WI38 (cell line): ENCODE measurements at regions not wholly inside any gene's neighbourhood (a gene's known extent, or its start where the extent isn't known, plus 50 kb on each side); places are given as distances from the start of the nearest gene placed in this dataset.

Experiments used
- H3K4me3 ChIP-seq: 2 replicates; pipeline ENCODE4 v1.5.1; 2011; ENCODE audit warnings: low read depth, mild to moderate bottlenecking, control low read depth, low read length
- CTCF ChIP-seq: IDR thresholded peaks from 2 replicates; pipeline ENCODE4 v1.5.1; 2012; ENCODE audit warnings: low read depth, mild to moderate bottlenecking, control low read depth, low read length

GRCh38 chr2:105584435-105585010, 160.2 kb upstream of the NCK2 start:
- no peak overlapping the region for H3K4me3 ChIP-seq
- TF ChIP-seq CTCF = no peak

DNA sequence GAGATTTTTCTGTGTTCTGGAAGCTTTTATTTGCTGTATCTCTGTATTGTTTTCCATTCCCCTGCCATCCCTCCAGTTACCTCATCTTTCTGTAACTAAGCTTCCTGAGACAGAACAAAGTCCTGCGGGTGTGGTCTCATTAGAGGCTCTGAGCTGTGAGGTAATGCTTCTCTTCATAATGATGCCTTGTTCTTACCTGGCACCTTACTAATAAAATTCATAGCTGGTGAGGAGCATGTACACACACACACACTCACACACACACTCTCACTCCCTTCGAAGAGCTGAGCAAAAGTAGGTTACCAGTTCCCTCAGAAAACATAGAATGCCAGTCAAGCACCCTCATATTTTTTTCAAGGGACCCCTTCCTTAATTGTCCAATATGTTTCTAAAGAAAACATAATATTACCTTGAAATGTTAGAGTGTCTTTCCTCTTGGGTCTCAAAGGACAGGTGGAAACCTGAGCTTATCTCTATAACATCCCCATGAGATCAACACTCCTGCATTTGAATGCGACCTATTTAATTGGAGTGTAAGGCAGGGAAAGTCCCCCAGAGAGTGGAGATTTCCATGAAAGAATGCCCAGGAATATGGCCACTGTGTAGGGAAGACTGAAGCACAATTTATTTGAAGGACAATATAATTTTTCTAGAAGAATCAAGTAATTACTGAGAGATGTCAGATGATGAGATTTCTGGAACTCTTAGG, 161.6 kb upstream of the NCK2 start:
- TF ChIP-seq CTCF = no peak

DNA sequence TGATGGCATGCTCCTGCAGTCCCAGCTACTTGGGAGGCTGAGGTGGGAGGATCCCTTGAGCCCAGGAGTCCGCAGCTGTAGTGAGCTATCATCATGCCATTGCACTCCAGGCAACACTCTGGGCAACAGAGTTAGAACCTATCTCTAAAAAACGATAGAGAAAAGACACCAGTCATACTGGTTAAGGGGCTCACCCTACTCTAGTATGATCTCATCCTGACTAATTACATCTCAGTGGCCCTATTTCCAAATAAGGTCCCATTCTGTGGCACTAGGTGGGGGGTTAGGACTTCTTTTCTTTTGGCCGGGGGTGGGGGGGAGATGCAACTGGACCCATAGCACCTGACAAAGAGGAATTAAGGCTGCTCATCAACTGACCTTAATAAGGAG, 163.2 kb upstream of the NCK2 start:
- no peak overlapping the region for H3K4me3 ChIP-seq
- TF ChIP-seq CTCF = no peak

More for the DNA sequence above, 161.6 kb upstream of the NCK2 start:
- no peak overlapping the region for H3K4me3 ChIP-seq

- H3K4me3 ChIP-seq = no peak overlapping the region
- no peak for TF ChIP-seq CTCF
These were observed 163.7 kb upstream of the NCK2 start for GRCh38 chr2:105580870-105581554.

GRCh38 chr2:105580216-105580615, 164.5 kb upstream of the NCK2 start:
- H3K4me3 ChIP-seq = no peak overlapping the region
- TF ChIP-seq CTCF = no peak

DNA sequence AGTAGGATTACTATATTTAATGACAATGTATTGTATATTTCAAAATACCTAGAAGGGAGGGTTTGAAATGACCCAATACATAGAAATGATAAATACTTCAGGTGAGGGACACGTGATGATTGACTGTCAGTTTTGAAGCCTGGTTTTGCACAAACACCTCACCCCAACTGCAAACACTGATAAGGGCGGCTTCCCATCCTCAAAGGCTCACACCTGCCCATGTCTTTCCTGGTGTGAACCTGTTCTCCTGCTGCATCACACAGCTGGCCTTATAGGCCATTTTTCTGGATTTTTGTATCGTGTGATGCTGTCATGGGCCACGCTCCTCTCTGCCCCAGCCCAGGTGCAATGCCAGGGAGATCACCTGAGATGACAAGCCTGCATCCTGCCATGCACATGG, 166.5 kb upstream of the NCK2 start:
- TF ChIP-seq CTCF = no peak
- H3K4me3 ChIP-seq = no peak overlapping the region

DNA sequence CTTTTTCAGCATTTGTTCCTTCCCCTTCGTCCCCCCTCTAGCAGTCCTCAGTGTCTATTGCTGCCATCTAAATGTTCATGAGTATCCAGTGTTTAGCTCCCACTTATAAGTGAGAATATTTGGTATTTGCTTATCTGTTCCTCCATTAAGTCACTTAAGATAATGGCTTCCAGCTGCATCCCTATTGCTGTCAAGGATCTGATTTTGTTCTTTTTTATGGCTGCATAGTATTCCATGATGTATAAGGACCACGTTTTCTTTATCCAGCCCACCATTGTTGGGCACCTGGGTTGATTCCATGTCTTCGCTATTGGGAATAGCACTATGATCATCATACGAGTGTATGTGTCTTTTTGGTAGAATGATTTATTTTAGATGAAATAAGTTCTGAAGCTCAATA, 166.9 kb upstream of the NCK2 start:
- H3K4me3 ChIP-seq = no peak overlapping the region
- TF ChIP-seq CTCF = no peak
